ENCODE measurements at regions not wholly inside any gene's neighbourhood (a gene's known extent, or its start where the extent isn't known, plus 50 kb on each side); places are given as distances from the start of the nearest gene placed in this dataset.

- no peak for TF ChIP-seq CTCF (IDR thresholded peaks at IDR 0.05)
- no peak for TF ChIP-seq POLR2A (IDR thresholded peaks at IDR 0.05)
These were observed 172.4 kb upstream of the GSE1 start for GRCh38 chr16:85440744-85441143.

Measured in thyroid gland (tissue), 4 donors.